Suppressor macrophage treated with lipopolysaccharide for 4 hours (primary cell): ENCODE measurements at regions not wholly inside any gene's neighbourhood (a gene's known extent, or its start where the extent isn't known, plus 50 kb on each side); places are given as distances from the start of the nearest gene placed in this dataset.

ENCODE experiments used
- DNase-seq: peaks from one replicate; pipeline ENCODE4 v3.0.0-alpha.2; 2020

- no peak for DNase-seq
Measured at GRCh38 chr2:41903474-41904135, 144.2 kb upstream of the PKDCC start.

DNA sequence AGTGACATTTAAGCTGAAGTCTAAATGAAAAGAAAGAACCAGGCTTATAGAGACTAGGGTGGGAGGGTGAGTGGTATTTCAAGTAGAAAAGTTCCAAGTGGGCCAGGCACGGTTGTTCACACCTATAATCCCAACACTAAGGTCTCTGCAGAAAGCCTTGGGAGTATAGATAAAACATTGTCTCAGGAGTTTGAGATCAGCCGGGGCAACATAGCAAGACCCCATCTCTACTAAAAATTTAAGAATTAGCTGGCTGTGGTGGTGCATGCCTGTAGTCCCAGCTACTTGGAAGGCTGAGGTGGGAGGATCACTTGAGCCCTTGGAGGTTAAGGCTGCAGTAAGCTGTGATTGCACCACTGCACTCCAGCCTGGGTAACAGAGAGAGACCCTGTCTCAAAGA lies 143.4 kb upstream of the PKDCC start:
- no peak for DNase-seq

GRCh38 chr2:41905597-41906337 lies 142.1 kb upstream of the PKDCC start:
- DNase-seq, result no peak

GRCh38 chr2:41906338-41906725 lies 141.5 kb upstream of the PKDCC start:
- DNase-seq, result no peak

DNA sequence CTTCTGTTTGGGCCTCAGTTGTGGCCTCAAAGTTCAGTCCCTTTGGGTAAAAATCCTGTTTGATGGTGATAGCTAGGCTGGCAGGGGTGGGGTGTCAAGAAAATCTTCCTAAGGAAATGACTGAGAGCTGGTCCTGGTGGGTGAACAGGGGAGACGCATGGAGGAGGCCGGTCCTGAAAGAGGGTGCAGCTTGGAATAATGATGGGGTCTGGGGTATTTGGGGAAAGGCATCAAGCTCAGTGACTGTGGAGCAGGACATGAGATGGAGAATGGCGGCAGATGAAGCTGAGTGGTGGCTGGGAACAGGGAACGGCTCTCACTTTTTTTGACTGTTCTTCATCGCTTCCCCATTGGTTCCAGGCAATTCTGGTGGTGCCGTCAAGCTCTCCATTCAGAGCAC lies 140.7 kb upstream of the PKDCC start:
- DNase-seq, result no peak

GRCh38 chr2:41907771-41908207 lies 140.0 kb upstream of the PKDCC start:
- no peak for DNase-seq

GRCh38 chr2:41908349-41908748 lies 139.5 kb upstream of the PKDCC start:
- no peak for DNase-seq

DNA sequence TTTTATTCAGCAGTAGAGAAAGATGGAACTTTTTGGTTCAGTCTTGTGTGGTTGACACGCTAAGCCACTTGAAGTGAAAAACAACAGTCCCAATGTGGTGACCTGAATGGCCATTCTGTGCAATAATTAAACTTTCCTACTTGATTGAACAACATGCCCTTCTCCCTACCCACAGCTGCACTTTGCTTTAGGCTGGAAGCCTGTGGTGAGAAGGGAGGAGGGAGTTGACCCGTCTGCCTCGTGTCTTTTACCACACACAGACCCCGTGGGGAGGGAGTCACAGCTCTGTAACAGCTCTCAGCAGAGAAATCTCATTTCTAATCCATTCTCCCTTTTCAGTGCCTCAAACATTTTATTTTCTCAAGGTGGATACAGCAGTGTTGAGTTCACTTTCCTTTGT lies 138.2 kb upstream of the PKDCC start:
- DNase-seq, result no peak

- DNase-seq, result no peak
Measured at GRCh38 chr2:41910126-41910525, 137.7 kb upstream of the PKDCC start.

DNA sequence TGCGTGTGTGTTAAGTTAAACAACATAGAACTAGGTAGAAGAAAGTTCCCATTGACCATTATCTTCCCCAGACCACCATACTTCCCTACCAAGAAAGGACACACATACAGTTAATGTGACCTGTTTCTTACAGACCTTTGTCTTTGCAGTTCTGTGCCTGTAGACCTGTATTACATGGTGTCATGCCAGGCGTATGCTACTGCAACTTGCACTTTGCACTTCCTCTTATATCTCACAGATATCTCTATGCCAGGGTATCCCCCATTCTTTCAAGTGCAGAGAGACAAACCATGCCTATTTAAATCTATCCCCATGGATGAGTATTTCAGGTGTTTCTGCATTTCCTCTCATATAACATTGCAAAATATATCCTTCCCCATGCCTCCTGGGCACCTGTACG lies 136.8 kb upstream of the PKDCC start:
- DNase-seq, result no peak

DNA sequence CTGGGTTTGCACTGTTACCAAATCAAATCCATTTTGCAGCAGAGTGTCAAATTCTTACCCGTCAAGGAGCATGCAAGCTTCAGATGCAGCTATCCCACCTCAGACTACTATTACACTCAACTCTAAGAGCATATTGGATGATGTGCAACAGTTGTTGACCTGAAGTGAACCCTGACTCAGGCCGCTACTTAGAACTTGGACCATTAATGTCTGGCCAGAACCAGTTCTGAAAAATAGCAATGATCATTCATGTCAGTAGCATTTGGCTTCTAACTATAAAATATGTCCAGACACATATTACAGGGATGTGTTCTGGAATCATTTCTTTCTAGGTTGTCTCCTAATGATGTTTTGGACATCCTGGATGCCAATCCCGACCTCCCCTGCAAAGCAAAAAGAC lies 135.5 kb upstream of the PKDCC start:
- DNase-seq, result no peak

- DNase-seq, result no peak
Measured at GRCh38 chr2:41912776-41913175, 135.0 kb upstream of the PKDCC start.

DNA sequence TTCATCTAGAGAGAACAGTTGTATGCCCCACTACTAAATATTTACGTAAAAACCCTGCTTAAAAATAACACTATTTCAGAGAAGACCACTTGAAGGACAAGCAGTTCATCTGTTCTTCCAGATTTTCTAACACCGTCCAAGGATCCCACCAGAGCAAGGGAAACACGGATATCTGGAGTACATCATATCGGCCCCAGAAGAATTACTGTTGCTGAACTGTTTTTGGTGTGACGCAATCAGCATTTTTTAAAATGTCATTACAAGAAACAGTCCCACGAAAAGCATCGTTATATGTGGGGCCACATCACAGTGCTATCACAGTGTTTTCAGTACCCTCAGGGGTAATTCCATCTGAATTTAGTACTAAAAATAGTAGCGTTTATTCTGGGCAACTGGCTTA lies 134.5 kb upstream of the PKDCC start:
- no peak for DNase-seq

- DNase-seq, result no peak
Measured at GRCh38 chr2:41913921-41914609, 133.8 kb upstream of the PKDCC start.

- DNase-seq, result no peak
Measured at GRCh38 chr2:41914936-41915335, 132.9 kb upstream of the PKDCC start.

DNA sequence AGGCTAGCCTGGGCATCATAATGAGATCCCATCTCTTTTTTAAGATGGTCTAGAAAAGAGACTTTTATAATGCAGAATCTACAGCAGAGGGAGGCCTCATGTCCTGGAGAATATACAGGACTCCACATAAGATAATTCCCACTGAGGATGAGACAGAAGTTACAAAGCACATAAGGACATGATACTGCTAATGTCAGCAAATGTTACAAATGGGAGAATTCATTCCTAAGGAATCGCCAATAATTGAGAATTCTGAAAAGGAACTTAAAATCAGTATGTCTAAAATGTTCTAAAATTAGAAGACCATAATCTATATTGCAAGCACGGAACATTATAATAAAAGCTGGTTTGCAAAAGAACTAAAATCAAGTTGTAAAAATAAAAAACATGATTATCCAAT lies 131.6 kb upstream of the PKDCC start:
- DNase-seq, result no peak

GRCh38 chr2:41917587-41917986 lies 130.2 kb upstream of the PKDCC start:
- no peak for DNase-seq

DNA sequence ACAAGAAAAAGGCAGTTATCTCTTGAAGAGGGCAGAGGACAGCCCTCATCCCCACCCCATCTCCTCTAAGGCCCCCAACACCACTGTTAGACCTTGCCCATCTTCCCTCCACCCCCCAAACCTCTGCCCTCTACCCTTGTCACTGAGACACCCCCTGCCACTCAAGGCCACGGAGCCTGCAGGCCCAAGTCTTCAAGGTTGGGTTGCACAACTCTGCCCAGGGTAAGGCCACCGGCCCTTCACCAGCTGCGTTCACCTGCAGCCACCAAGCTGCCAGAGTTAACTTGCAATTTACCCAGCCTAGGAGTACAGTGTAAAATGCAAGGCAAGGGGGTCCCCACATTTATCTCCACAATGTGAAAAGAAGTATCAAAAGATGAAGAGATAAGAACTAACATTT lies 128.7 kb upstream of the PKDCC start:
- no peak for DNase-seq

- no peak for DNase-seq
Measured at GRCh38 chr2:41920181-41920580, 127.6 kb upstream of the PKDCC start.

- DNase-seq, result no peak
Measured at GRCh38 chr2:41920812-41921211, 127.0 kb upstream of the PKDCC start.

- DNase-seq, result no peak
Measured at GRCh38 chr2:41922177-41922576, 125.6 kb upstream of the PKDCC start.

DNA sequence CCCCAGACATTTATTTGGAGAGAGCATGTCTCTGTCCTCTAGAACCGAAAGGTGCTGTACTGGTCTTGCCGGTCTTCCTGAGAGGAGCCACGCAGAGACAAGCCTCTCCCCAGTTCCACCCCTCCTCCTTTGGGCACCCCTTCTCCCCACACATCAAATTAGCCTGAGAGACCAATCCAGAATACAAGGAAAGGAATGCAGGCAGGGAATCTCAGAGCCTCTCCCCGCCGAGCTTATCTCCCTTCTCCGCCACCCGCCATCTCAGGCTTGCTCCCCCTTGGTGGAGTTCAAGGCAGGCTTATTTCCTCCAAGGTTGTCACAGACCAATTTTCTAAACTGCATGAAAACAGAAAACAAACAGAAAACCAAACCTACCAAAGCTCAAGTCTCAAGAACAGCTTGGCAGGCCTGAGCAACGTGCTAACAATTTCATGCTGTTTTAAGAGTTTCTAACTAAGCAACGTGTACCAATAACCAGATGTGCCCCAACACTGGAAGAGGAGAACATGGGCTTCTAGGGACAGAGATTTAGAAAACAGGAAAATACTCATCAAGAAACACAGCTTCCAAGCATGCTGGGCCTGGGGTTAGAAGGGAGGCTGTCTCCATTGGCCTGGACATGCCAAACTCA lies 124.5 kb upstream of the PKDCC start:
- no peak for DNase-seq

DNA sequence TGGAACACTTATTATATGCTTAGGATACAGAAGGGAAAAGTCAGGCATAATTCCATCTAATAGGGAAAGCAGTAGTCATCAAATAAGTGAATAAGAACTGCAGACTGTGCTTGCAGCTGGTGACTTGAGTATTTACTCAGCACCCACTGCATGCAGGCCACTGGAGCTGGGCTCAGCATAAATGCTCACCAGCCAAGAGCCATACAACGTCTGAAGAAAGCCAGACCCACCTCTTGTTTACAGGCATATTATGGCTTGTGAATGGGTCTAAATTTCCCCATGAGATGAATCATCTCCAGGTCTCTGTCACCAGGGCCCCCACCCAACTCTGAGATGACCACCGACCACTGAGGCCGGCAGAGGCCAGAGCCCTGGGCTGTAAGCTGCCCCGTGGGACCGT lies 123.8 kb upstream of the PKDCC start:
- DNase-seq, result no peak
